ENCODE measurements at regions not wholly inside any gene's neighbourhood (a gene's known extent, or its start where the extent isn't known, plus 50 kb on each side); places are given as distances from the start of the nearest gene placed in this dataset.

- POLR2A ChIA-PET: no interaction called here
- ATAC-seq (no peak), FAIRE-seq (no peak), DNase-seq (ENCODE audit: low spot score) (no peak)
- Histone ChIP-seq H3K9ac (ENCODE audit: insufficient read depth, low read depth, low read length) (no peak overlapping the region), H3K4me3 (replicated peaks in 1 of 3; ENCODE audit: insufficient read depth in 1 of 3, low read depth in 2 of 3, low read length in 3 of 3) (no peak overlapping the region), H3K27me3 (ENCODE audit: control insufficient read depth in 1 of 2, insufficient read depth in 2 of 2, low read length in 2 of 2) (peaks cover 2 to 5% of the 10 kb centered on the region in 2 experiments; a peak in 2 of 5 replicates), H3K4me1 (ENCODE audit: insufficient read depth, low read length) (no peaks in the 10 kb centered on the region), H3K4me2 (ENCODE audit: low read depth, low read length) (no peak overlapping the region), H4K20me1 (ENCODE audit: insufficient read depth, low read length) (no peaks in the 10 kb centered on the region), H2AFZ (ENCODE audit: low read length) (no peak overlapping the region), H3K36me3 (replicated peaks in 1 of 2; ENCODE audit: control insufficient read depth in 1 of 2, insufficient read depth in 2 of 2, low read length in 2 of 2) (no peaks in the 10 kb centered on the region), H3K79me2 (ENCODE audit: insufficient read depth, low read length) (no peaks in the 10 kb centered on the region), H3K9me3 (ENCODE audit: low read length) (no peaks in the 10 kb centered on the region), H3K27ac (ENCODE audit: extremely low read length, insufficient read depth, low read length) (no peak overlapping the region)
- no peak for TF ChIP-seq RNF2 (conservative IDR thresholded peaks at IDR 0.05; ENCODE audit: low read depth)
- TF ChIP-seq ZNF782 (CRISPR knock-in tag; IDR thresholded peaks at IDR 0.05; ENCODE audit: borderline replicate concordance): no peak
- no peak for TF ChIP-seq PRDM15 (CRISPR knock-in tag; IDR thresholded peaks at IDR 0.05)
- no peak for TF ChIP-seq BRCA1 (CRISPR knock-in tag; IDR thresholded peaks at IDR 0.05)
- no peak for TF ChIP-seq CSRNP2 (CRISPR knock-in tag; conservative IDR thresholded peaks at IDR 0.05; ENCODE audit: low read depth)
- TF ChIP-seq TBL1XR1 (IDR thresholded peaks at IDR 0.05; ENCODE audit: borderline replicate concordance, low read length, partially characterized antibody): no peak
- no peak for TF ChIP-seq MXD1 (CRISPR knock-in tag; IDR thresholded peaks at IDR 0.05)
- no peak for TF ChIP-seq ATRX (CRISPR knock-in tag; IDR thresholded peaks at IDR 0.05; ENCODE audit: borderline replicate concordance)
- TF ChIP-seq ZNF512 (CRISPR knock-in tag; IDR thresholded peaks at IDR 0.05): no peak
- no peak for TF ChIP-seq SP4 (CRISPR knock-in tag; IDR thresholded peaks at IDR 0.05)
- TF ChIP-seq RAD21 (CRISPR knock-in tag; IDR thresholded peaks at IDR 0.05): no peak
- no peak for TF ChIP-seq ZSCAN30 (CRISPR knock-in tag; IDR thresholded peaks at IDR 0.05)
- no peak for TF ChIP-seq FOXO1 (CRISPR knock-in tag; IDR thresholded peaks at IDR 0.05)
- TF ChIP-seq ZNF329 (CRISPR knock-in tag; IDR thresholded peaks at IDR 0.05; ENCODE audit: low read depth): no peak
- TF ChIP-seq CERS6 (CRISPR knock-in tag; IDR thresholded peaks at IDR 0.05): no peak
- TF ChIP-seq ZNF33B (CRISPR knock-in tag; IDR thresholded peaks at IDR 0.05): no peak
- TF ChIP-seq REPIN1 (CRISPR knock-in tag; IDR thresholded peaks at IDR 0.05; ENCODE audit: borderline replicate concordance, low read depth): no peak
- no peak for TF ChIP-seq POLR2A (IDR thresholded peaks at IDR 0.05; ENCODE audit: insufficient read depth in 1 of 2, low read depth in 2 of 2, low read length in 2 of 2)
- no peak for TF ChIP-seq ZFAT (CRISPR knock-in tag; conservative IDR thresholded peaks at IDR 0.05)
- BruUV-seq (replicated peaks): no TSS peak
- WGBS (ENCODE audit: low lambda C conversion rate): 3% methylated on average over 5 of the region's 5 CpGs
- in situ Hi-C loops (cut with HindIII; ENCODE audit: extremely low pct_ligation_motif_present, low pct_unique_long_range_greater_than_20kb): no loop called here
- CTCF ChIA-PET (ENCODE audit: low intra/inter-chr PET ratio, low total read pairs): no interaction called here
- intact Hi-C loops (cut with micrococcal nuclease; ENCODE audit: unreplicated experiment): no loop called here
These were observed 273.9 kb upstream of the CHD6 start for GRCh38 chr20:41892031-41892430.
